HG03442 (cell line): ENCODE measurements at regions not wholly inside any gene's neighbourhood (a gene's known extent, or its start where the extent isn't known, plus 50 kb on each side); places are given as distances from the start of the nearest gene placed in this dataset.
"Not testable (repeated sequence)": the region's sequence is repeated elsewhere in the genome, so short reads cannot be mapped to it uniquely, and the experiment has no call there.

Experiments
- ATAC-seq: cut with Tn5 transposase; IDR thresholded peaks from one replicate; pipeline ENCODE4 v1.9.1; 2021; ENCODE audit warnings: mild to moderate bottlenecking, moderate library complexity; ENCODE audit not compliant: unreplicated experiment

GRCh38 chr3:159748425-159748824 lies 240.2 kb upstream of the IL12A start:
- no peak for ATAC-seq

GRCh38 chr3:159749406-159749805 lies 239.2 kb upstream of the IL12A start:
- no peak for ATAC-seq

DNA sequence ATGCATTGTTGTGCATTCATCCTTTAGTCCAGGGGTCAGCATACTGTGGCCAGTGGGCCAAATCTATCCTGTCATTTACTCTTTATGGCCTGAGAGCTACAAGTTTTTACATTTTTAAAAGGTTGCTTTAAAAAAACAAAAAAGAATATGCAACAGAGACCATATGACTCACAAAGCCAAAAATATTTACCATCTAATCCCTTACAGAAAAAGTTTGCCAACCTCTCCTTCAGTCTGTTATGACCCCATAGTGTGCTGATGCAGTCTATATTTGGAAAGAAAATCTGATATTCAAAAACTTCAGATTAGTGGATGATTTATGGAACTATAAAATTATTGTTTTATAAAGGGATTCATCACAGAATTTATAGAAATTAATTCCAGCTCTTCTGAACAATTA lies 237.5 kb upstream of the IL12A start:
- no peak for ATAC-seq

DNA sequence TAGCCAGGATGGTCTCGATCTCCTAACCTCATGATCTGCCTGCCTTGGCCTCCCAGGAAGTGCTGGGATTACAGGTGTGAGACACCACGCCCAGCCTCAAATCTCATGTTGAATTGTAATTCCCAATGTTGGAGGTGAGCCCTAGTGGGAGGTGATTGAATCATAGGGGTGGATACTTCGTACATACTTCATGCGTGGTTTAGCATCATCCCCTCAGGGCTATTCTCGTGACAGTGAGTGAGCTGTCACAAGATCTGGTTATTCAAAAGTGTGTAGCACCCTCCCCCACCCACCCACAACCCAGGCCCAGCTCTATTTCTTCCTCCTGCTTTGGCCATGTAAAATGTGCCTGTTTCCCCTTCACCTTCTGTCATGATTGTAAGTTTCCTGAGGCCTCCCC lies 236.9 kb upstream of the IL12A start:
- ATAC-seq, result no peak

DNA sequence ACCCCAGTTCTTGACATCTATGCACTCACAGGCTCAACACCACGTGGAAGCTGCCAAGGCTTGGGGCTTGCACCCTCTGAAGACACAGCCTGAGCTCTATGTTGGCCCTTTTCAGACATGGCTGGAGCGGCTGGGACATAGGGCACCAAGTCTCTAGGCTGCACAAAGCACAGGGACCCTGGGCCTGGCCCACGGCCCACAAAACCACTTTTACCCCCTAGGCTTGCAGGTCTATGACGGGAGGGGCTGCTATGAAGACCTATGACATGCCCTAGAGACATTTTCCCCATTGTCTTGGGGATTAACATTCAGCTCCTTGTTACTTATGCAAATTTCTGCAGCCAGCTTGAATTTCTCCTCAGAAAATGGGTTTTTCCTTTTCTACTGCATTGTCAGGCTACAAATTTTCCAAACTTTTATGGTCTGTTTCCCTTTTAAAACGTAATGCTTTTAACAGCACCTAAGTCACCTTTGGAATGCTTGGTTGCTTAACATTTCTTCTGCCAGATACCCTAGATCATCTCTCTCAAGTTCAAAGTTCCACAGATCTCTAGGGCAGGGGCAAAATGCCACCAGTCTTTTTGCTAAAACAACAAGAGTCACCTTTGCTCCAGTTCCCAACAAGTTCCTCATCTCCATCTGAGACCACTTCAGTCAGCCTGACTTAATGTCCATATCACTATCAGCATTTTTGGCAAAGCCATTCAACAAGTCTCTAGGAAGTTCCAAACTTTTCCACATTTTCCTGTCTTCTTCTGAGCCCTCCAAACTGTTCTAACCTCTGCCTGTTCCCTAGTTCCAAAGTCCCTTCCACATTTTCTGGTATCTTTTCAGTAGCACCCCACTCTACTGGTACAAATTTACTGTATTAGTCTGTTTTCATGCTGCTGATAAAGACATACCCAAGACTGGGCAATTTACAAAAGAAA lies 232.1 kb upstream of the IL12A start:
- not testable (repeated sequence) for ATAC-seq

GRCh38 chr3:159757341-159758060 lies 231.1 kb upstream of the IL12A start:
- ATAC-seq, result no peak

DNA sequence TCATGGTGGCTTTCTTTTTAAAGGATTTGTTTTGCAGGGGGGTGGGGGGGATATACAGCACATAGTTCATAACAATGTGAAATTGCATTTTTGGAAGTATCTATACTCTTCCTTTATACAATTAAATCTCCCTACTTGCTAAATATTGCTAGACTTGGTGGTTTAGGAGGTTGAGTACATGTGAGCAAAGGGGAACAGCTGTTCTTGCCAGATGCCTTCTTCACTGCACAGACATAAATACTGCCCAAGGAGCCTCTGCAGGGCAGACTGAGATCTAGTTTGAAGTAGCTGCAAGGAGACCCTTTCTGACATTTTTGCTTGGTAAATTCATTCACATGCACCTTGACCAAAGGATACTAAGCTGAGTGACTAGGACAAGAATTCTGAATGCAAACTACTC lies 228.6 kb upstream of the IL12A start:
- no peak for ATAC-seq

- ATAC-seq, result no peak
These were observed 227.3 kb upstream of the IL12A start for GRCh38 chr3:159761369-159761768.

DNA sequence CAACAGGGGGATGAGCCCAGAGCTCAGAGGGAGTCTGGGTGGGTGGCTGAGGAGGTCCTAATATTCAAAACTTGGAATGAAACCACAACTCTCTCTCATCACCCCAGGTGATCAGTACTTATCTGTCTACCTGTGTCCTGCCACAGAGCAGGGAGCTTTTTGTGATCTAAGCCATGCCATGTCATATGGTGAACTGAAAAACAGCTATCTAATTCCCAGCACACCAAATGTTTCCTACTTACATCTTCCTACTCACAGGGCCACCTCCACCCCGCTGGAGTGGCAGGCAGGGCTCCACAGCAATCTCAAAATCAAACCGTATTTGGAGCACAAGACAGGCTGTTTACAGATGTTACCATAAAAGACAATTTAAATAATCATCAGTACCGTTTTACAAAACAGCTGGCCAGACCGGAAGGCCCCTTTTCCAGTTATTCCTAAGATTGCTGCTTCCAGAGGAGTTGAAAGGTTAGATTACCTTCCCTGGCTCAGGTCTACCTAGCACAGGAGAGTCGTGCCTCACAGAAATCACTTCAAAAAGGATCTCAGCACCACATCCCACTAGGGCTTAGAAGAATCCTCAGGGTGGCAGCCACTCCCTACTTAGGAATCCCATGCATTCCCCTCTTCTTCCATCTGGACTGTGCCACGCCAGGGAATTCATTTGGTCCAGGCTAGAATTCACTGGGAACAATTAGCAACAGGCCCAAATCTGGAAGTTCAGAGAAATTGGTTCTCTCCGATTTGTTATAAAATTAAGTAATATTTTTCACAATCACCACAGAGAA lies 226.6 kb upstream of the IL12A start:
- ATAC-seq, result no peak

DNA sequence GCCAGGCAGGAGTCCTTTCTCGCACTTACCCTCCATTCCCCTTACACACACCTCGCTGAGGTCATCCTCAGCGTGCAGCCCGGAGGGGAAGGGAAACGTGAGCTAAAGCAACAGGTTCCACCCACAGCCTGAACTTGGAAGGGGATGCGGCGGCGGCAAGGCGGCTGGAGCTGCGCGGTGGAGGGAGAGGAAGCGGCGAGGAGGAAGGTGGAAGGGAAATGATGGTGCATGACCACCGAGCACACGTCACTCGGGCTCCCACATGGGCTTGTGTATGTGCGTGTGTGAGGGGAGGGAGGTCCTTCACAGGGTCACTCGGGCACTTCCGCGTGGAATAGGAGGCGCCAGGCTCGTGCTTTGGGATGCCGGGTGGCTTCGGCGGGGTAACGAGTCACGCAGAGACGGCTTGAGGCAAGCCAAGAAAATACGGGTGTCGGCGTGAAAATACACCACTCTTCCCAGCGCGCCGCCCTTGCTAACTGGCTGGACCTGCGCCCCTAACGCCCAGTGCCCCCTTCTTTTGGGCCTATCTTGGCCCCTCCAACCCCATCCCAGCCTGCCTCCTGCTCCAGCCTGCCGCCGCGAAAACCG lies 225.5 kb upstream of the IL12A start:
- ATAC-seq, result peak; percentile 30

GRCh38 chr3:159763602-159764489 lies 224.8 kb upstream of the IL12A start:
- ATAC-seq, result peak; percentile 66

DNA sequence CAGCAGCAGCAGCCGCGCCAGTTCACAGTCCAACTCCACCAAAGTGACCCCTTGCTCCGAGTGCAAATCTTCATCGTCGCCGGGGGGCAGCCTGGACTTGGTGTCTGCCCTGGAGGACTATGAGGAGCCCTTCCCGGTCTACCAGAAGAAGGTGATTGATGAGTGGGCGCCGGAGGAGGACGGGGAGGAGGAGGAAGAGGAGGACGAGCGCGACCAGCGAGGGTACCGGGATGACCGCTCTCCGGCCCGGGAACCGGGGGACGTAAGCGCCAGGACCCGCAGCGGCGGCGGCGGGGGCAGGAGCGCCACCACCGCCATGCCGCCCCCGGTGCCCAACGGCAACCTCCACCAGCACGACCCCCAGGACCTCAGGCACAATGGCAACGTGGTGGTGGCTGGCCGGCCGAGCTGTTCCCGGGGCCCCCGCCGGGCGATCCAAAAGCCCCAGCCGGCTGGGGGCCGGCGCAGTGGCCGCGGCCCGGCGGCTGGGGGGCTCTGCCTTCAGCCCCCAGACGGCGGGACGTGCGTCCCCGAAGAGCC lies 224.1 kb upstream of the IL12A start:
- ATAC-seq, result no peak

- no peak for ATAC-seq
These were observed 223.4 kb upstream of the IL12A start for GRCh38 chr3:159765030-159765859.

DNA sequence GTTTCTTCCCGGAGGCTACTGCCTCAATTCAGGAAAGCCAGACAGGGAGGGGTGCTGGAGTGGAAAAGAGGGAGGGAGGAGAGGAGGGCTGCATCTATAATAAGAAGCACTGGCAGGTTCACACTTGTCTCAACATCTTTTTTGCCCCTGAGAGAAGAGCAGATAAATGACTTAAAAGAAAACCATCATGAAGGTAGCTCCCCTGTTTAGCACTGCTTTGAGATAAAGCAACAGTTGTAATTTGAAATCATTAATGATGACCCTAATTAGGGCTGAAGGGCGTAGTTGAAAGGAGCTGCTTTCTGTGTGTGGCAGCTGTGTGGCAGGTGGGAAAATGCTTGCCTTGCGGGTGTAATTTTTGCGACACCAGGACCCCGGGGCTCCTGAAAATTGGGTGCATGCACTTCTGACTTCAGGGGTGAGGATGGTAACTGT lies 222.8 kb upstream of the IL12A start:
- no peak for ATAC-seq

DNA sequence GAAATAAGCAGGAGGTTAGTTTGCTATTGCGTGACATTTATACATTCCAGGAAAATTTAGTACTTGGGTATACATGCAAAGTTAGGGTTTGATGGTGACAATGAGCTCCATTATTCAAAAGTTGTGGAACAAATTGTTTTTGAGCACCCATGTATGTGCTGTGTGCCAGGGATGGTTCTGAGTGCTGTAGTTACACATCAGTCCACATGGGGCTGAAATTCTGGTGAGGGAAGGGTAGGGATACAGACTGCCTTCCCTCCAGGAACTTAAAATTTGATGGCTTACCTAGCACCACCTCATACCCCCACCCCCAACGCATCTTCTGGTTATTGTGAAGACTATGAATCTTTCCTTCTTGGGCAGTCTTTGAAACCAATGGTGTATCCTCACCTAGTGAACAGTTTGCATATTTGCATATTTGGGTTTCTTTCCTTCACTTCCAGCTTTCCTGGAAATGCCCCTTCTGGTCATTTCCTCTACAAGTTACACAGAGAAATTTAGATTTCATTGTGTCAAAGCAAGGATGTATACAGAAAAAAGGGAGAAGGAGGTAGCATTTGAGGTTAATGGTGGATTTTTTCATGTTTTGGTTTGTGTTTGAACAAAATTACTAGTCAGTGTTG lies 222.0 kb upstream of the IL12A start:
- no peak for ATAC-seq

DNA sequence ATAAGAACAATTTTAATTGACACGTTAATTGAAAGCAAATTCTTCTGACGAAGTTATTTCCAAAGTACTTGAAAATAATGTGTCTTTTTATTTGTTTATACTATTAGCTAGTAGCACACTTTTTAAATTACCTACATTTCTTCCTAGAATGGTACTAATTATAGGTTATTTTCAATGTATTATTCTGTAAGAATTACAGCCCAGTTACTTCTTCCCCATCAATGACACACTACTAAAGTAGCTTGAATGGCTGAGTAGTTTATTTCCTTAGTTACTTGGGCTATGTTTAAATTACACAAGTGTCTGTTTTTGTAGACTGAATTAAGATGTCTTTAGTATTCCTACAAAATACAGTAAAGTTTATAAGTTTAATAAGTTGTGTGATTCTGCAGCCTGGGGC lies 217.6 kb upstream of the IL12A start:
- no peak for ATAC-seq

- no peak for ATAC-seq
These were observed 216.6 kb upstream of the IL12A start for GRCh38 chr3:159771865-159772611.

- no peak for ATAC-seq
These were observed 214.9 kb upstream of the IL12A start for GRCh38 chr3:159773706-159774105.
